ENCODE measurements at regions not wholly inside any gene's neighbourhood (a gene's known extent, or its start where the extent isn't known, plus 50 kb on each side); places are given as distances from the start of the nearest gene placed in this dataset.

GRCh38 chr20:50387218-50387995, 122.8 kb upstream of the PTPN1 start:
- Histone ChIP-seq H3K36me3 (ENCODE audit: low read depth) (no peaks in the 10 kb centered on the region), H3K27ac (no peak overlapping the region), H3K4me3 (no peak overlapping the region), H3K9me3 (ENCODE audit: insufficient read depth, low read depth) (no peaks in the 10 kb centered on the region), H4K20me1 (ENCODE audit: insufficient read depth) (no peaks in the 10 kb centered on the region), H3K4me1 (replicated peaks; ENCODE audit: insufficient read depth) (peaks cover 25% of the 10 kb centered on the region), H3K27me3 (ENCODE audit: insufficient read depth, low read depth) (no peaks in the 10 kb centered on the region), H3K79me2 (ENCODE audit: low read depth) (no peaks in the 10 kb centered on the region), H3F3A (ENCODE audit: insufficient read depth, low read depth) (no peaks in the 10 kb centered on the region), H2AFZ (no peak overlapping the region), H3K4me2 (no peak overlapping the region), H3K9me2 (ENCODE audit: insufficient read depth) (no peaks in the 10 kb centered on the region)
- intact Hi-C loops (cut with micrococcal nuclease; ENCODE audit: unreplicated experiment): no loop called here
- TF ChIP-seq EZH2 (IDR thresholded peaks at IDR 0.05; ENCODE audit: low read depth): no peak
- TF ChIP-seq CTCF (conservative IDR thresholded peaks at IDR 0.05): no peak
- no peak for DNase-seq
- no TSS peak for BruUV-seq (replicated peaks)
- ChIA-PET POLR2A (ENCODE audit: unreplicated experiment) (no interaction called here), CTCF (interaction anchor here (0.6 kb wide), 1 partner anchor 10 kb away, joined by 4 read pairs; no protein-coding TSS in a partner anchor)

- DNase-seq: no peak
- TF ChIP-seq EZH2 (IDR thresholded peaks at IDR 0.05; ENCODE audit: low read depth): no peak
- TF ChIP-seq CTCF (conservative IDR thresholded peaks at IDR 0.05): no peak
- Histone ChIP-seq H3K4me3 (no peak overlapping the region), H3K9me3 (ENCODE audit: insufficient read depth, low read depth) (no peaks in the 10 kb centered on the region), H4K20me1 (ENCODE audit: insufficient read depth) (no peaks in the 10 kb centered on the region), H3K4me2 (no peak overlapping the region), H2AFZ (no peak overlapping the region), H3K36me3 (ENCODE audit: low read depth) (no peaks in the 10 kb centered on the region), H3F3A (ENCODE audit: insufficient read depth, low read depth) (no peaks in the 10 kb centered on the region), H3K27me3 (ENCODE audit: insufficient read depth, low read depth) (no peaks in the 10 kb centered on the region), H3K79me2 (ENCODE audit: low read depth) (no peaks in the 10 kb centered on the region), H3K27ac (no peak overlapping the region), H3K4me1 (replicated peaks; ENCODE audit: insufficient read depth) (peaks cover 26% of the 10 kb centered on the region), H3K9me2 (ENCODE audit: insufficient read depth) (no peaks in the 10 kb centered on the region)
- intact Hi-C loops (cut with micrococcal nuclease; ENCODE audit: unreplicated experiment): no loop called here
- no TSS peak for BruUV-seq (replicated peaks)
- CTCF ChIA-PET: interaction anchor here (0.6 kb wide), 2 partner anchors 10 to 209 kb away, joined by 4 read pairs; no protein-coding TSS in a partner anchor
- POLR2A ChIA-PET (ENCODE audit: unreplicated experiment): no interaction called here
These were observed 122.2 kb upstream of the PTPN1 start for GRCh38 chr20:50387996-50388332.

- Histone ChIP-seq H3K36me3 (ENCODE audit: low read depth) (no peaks in the 10 kb centered on the region), H3K4me3 (no peak overlapping the region), H3K9me2 (ENCODE audit: insufficient read depth) (no peaks in the 10 kb centered on the region), H3K9me3 (ENCODE audit: insufficient read depth, low read depth) (no peaks in the 10 kb centered on the region), H4K20me1 (ENCODE audit: insufficient read depth) (no peaks in the 10 kb centered on the region), H3K79me2 (ENCODE audit: low read depth) (no peaks in the 10 kb centered on the region), H2AFZ (no peak overlapping the region), H3K4me1 (replicated peaks; ENCODE audit: insufficient read depth) (peaks cover 19% of the 10 kb centered on the region), H3K27ac (no peak overlapping the region), H3K4me2 (no peak overlapping the region), H3F3A (ENCODE audit: insufficient read depth, low read depth) (no peaks in the 10 kb centered on the region), H3K27me3 (ENCODE audit: insufficient read depth, low read depth) (no peaks in the 10 kb centered on the region)
- intact Hi-C loops (cut with micrococcal nuclease; ENCODE audit: unreplicated experiment): no loop called here
- no peak for TF ChIP-seq EZH2 (IDR thresholded peaks at IDR 0.05; ENCODE audit: low read depth)
- TF ChIP-seq CTCF (conservative IDR thresholded peaks at IDR 0.05): no peak
- CTCF ChIA-PET: interaction anchor here (0.6 kb wide), 1 partner anchor 210 kb away, joined by 4 read pairs; no protein-coding TSS in a partner anchor
- DNase-seq: no peak
- no TSS peak for BruUV-seq (replicated peaks)
- POLR2A ChIA-PET (ENCODE audit: unreplicated experiment): no interaction called here
These were observed 121.3 kb upstream of the PTPN1 start for GRCh38 chr20:50388733-50389437.

Measured in PC-9 (cell line).